ENCODE measurements at regions not wholly inside any gene's neighbourhood (a gene's known extent, or its start where the extent isn't known, plus 50 kb on each side); places are given as distances from the start of the nearest gene placed in this dataset.

- ATAC-seq (ENCODE audit: low FRiP score): no peak
- DNase-seq (ENCODE audit: low spot score): no peak
- TF ChIP-seq CTCF (IDR thresholded peaks at IDR 0.05): no peak
Measured at GRCh38 chr4:134145369-134145768, 56.2 kb downstream of the PABPC4L start.

DNA sequence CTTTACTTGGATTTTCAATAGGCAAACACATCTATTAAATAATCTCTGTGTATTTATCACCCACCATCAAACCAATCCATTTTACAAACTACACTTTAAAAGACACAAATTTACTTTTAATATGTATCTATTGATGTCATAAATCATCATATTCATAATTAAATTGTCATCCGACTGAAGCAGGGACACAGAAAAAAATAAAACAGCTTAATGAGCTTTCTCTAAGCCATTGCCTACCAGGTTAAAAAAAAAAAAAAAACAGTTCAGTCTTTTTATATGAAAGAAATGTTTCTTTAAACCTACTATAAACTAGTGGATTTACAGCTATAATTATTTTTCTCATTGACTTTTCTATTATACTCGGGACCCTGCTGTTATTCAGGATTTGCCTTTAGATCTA lies 57.3 kb downstream of the PABPC4L start:
- ATAC-seq (ENCODE audit: low FRiP score) (no peak), DNase-seq (ENCODE audit: low spot score) (no peak)
- no peak for TF ChIP-seq CTCF (IDR thresholded peaks at IDR 0.05)

GRCh38 chr4:134141728-134142127 lies 59.9 kb downstream of the PABPC4L start:
- TF ChIP-seq CTCF (IDR thresholded peaks at IDR 0.05): no peak
- DNase-seq (ENCODE audit: low spot score) (no peak), ATAC-seq (ENCODE audit: low FRiP score) (no peak)

DNA sequence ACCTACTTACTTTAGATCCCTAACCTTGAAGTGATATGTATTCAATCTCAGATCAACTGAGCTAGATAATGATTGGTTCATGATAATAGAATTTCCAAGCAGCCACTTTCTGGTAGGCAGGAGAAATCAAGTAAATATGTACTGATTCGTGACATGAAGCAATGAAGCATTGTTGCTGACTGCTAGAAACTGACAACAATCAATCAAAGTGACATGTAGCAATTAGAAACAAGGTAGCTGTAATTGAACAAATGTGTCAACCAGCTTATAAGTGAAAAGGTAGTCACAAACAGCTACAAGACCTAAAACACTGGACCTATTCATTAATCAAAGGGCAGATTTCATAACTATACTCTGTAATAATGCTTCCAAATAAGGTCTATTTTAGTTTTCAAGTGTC lies 62.4 kb downstream of the PABPC4L start:
- TF ChIP-seq CTCF (IDR thresholded peaks at IDR 0.05): no peak
- DNase-seq (ENCODE audit: low spot score) (no peak), ATAC-seq (ENCODE audit: low FRiP score) (no peak)

GRCh38 chr4:134132086-134132783 lies 69.4 kb downstream of the PABPC4L start:
- ATAC-seq (ENCODE audit: low FRiP score) (no peak), DNase-seq (ENCODE audit: low spot score) (no peak)
- TF ChIP-seq CTCF (IDR thresholded peaks at IDR 0.05): no peak

DNA sequence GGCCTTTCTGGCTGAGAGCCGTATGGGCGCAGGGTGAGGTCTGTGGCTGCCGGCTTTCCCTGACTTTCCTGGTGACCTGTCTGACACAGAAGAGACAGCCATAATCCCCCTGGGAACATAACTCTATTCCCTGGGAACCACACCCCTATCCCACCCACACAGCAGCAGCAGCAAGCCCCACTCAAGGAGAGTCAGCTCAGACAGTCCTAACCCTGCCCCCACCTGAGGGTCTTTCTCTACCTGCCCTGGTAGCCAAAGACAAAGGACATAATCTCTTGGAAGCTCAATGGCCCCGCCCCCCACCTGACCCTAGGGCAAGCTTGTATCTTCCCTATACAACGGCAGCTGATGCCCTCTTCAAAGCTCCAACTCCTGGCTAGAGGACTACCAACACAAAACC lies 74.6 kb downstream of the PABPC4L start:
- DNase-seq (ENCODE audit: low spot score) (no peak), ATAC-seq (ENCODE audit: low FRiP score) (no peak)
- no peak for TF ChIP-seq CTCF (IDR thresholded peaks at IDR 0.05)

GRCh38 chr4:134126000-134126560 lies 75.5 kb downstream of the PABPC4L start:
- no peak for DNase-seq (ENCODE audit: low spot score)
- no peak for TF ChIP-seq CTCF (IDR thresholded peaks at IDR 0.05)
- ATAC-seq (ENCODE audit: low FRiP score): no peak
